NCI-H460 (cell line): ENCODE measurements at regions not wholly inside any gene's neighbourhood (a gene's known extent, or its start where the extent isn't known, plus 50 kb on each side); places are given as distances from the start of the nearest gene placed in this dataset.

Source experiments
- DNase-seq: peaks from one replicate; pipeline ENCODE4 v3.0.0-alpha.2; 2016; ENCODE audit warnings: low read depth; ENCODE audit errors: extremely low read depth

DNA sequence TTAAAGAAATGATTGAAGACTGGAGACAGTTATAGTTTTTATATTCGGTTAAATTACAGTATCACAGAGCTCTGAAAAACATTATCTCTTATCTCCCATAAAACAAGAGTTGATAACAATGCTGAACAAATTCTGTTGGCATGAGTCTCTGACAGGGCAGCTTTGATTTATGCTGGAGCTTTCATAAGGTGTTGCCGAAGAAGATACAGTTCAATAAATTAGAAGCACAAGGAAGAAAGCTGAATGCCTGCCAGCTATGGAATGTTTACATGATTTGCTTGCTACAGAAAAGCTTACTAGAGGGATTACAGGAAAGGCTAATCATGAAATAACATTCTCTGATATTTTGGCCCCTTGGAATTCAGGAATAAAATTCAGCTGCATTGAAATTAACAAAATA is 431.9 kb upstream of the GJE1 start:
- DNase-seq: no peak

DNA sequence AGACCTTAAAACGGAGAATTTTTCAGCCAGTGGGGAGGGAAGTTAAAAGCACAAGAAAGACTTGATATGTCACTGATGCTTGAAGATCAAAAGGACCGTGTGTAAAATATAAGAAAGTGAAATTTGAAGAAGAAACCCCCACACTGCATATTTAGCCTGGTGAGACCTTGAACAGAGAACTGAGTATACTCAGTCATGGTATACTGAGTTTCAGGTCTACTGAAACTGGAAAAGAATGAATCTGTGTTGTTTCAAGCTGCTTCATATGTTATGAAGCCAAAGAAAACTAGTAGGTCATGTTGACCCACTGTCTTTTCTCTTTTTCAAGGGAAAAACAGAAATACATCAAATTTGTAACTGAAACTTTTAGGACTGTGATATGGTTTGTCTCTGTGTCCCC is 443.8 kb upstream of the GJE1 start:
- no peak for DNase-seq

DNA sequence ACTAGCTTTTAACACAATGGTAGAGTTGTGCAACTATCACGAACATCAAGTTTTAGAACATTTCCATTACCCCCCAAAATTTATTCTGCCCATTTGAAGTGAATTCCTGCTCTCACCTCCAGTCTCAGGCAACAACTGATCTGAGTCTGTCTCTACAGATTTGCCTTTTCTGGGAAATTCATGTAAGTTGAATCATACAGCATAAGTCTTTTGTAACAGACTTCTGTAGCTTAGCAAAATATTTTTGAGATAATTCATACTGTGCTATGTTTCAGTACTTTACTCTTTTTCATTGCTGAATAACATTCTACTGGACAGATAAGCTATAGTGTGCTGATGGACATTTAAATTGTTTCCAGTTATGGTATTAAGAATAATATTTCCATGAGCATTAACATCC is 447.3 kb upstream of the GJE1 start:
- DNase-seq: no peak

DNA sequence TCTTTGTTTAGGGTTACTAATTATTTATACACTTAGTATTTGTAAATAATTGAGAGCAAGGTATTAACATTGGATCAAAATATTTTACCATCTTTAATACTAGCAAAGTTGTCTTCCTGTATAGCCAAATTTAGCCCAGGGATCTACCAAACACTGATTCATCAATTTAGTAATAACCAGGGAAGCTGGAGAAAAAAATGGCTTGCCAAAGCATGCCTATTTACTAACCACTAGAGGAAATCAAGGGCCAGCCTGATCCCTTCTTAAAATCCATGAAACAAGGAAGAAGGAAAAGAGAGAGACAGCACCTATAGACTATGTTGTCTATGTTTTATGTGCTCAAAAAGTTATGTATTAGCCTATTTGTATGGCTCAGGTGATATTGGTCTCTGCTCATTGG is 450.3 kb upstream of the GJE1 start:
- no peak for DNase-seq

DNA sequence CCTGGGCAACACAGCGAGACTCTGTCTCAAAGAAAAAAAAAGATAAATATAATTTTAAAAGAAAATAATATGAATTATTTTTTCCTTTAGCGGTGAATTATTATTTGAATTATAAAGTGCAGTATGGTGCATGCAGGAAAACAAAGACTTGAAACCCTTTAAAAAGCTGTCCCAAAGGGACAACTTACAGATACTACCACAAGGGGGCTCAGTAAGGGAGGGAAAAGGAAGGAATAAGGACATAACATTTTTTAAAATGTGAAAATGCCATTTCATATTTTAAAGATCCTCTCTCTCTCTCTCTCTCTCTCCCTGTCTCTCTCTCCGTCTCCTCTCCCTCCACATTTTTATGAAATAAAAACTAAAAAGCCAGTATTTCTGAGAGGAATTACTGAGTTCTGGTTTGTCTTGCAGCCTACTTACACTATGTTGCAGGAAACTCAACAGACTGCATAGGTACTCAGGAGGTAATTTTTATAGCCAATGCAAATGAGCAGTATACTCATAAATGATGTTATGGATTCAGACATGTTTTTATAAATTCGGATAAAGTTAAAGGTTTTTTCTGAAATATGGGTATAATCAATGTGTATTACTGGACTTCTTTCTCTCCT is 455.0 kb upstream of the GJE1 start:
- peak; percentile 41 for DNase-seq

DNA sequence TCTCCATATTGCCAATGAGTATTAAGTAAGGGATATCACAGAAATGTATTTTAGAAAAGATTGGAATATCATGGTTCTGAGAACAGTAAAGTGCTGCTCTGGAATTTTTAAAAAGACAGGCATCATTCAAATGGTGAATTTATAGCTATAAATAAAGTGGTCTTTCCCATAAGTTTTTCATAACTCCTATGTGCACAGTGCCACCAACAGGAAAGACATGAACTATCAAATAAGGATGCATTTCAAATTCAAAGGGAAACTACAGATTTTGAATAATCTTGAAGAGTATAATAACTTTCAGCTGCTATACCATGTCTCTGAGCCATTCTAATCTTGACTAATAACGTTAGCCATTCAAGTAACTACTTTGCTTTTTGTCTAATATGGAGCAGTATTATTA is 456.8 kb upstream of the GJE1 start:
- no peak for DNase-seq

DNA sequence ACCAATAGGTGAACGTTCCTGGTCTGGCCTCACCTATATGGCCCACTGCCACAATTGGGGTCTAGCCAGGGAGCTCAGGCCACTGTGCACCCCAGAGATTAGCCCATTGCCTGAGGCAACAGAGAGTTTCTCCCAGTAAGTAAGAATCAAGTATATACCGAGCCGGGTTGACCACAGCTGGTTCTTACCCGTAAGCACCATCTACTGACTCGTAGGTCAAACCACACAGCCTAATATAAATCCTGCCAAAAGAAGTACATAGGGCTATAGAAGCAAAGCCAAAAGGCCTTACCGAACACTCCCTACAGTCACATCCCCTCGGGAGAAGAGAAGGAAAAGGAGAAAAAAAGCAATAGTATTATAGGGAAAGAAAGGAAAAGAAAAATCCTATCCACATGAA is 463.6 kb upstream of the GJE1 start:
- DNase-seq: no peak

DNA sequence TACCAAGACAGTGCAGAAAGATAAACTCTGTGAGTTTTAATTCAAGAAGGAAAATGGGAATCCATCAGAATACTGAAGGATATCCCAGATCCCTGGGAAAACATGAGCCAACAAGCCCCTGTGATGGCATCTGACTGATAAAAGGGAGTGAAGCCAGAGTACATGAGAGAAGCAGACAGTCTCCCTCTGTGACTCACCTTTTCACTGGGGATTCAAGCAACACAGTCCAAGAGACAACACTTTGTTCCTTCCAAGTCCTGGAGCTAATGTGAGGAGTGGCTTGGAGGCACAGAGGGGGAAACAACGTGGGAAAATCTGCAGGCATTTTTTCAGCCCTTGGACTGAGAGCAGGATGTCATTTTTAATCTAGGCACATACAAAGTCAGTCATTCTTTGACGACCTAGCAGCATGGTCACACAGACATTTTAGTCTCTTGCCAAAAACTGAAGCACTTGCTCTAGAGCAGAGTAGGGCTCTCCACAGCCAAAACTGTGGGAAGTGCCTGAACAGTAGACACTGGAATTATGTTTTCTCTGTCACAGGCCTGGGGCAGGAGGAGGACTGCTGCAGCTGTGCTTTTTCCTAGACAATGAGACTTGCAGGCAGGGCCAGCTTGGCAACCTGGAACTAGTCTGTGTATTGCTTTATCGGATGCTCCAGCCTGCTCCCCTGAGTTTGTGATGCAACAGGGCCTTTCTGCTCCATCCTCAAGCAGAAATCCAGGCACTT is 465.0 kb upstream of the GJE1 start:
- no peak for DNase-seq

DNA sequence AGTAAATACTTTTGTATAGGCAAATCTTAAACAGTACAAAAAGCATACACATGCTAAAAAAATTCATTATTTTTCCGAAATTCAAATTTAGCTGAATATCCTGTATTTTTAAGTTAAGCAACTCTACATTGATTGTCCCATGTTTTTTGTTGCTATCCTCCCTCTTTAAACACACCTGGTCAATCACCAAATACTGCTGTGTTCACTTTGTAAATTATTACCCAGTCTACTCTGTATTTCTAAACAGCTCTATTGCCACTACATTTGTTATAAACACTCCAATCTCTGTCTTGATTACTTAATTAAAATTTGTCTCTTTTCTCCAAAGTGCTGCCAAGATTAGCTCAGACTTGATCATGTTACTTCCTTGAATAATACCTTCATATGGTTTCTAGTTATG is 466.5 kb upstream of the GJE1 start:
- no peak for DNase-seq

DNA sequence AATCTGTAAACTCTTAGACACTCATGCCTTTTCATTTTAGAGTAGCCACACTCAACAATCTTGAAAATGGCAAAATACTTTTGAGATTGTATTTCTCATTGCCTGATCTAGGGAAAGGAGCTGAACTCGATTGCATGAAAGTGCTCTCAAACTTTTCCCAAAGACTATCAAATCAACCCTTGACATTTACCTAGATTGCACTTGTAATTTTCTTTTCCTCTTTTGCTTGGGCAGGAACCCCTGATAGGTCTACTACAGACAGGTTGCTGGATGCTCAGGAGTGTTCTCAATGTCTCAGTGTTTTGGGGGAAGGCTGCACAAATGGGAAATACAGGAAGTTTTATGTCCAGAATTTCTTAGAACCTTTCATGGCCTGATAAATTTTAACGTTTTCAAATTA is 468.0 kb upstream of the GJE1 start:
- DNase-seq: no peak

DNA sequence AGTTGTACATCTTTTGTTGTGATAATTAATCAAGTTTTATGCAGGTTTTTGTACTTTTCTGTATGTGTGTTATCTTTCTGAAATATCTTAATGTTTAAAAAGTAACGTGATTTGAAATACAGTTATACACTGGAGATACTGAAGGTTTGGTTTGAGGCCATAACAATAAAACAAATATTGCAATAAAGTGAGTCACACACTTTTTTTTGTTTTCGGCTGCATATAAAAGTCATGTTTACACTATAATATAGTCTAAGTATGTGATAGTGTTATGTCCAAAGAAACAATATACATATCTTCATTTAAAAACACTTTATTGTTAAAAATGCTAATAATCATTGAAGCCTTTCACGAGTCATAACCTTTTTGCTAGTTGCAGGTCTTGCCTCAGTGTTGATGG is 473.1 kb upstream of the GJE1 start:
- no peak for DNase-seq

DNA sequence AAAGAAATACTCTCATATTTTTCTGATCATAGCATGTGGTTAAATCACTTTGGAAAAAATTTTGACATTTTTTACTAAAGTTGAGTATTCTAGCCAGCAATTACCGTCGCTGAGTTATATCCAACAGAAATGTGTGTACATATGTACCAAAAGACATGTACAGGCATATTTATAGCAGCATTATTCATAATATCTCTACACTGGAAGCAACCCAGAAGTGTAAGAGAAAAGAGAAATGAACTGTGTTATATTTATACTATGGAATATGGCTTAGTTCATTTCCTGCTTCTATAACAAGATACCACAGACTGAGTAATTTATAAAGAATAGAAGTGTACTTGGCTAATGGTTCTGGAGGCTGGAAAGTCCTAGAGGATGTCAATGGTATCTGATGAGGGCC is 474.0 kb upstream of the GJE1 start:
- no peak for DNase-seq

DNA sequence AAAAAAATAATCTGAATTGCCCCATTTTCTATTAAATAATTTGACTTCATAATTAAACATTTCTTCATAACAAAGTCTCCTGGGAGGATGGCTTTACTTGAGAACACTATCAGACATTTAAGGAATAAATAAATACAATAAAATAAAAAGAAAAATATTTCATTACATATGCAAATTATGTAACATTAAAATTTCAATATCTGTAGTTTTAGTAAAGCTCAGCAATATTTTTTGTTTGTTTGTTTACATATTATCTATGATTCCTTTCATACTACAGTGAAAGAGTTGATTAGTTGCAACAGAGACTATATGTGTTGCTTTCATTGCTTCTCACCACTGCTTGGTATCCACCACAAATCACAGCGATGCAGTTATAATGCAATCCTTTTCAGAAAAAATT is 474.9 kb upstream of the GJE1 start:
- no peak for DNase-seq

DNA sequence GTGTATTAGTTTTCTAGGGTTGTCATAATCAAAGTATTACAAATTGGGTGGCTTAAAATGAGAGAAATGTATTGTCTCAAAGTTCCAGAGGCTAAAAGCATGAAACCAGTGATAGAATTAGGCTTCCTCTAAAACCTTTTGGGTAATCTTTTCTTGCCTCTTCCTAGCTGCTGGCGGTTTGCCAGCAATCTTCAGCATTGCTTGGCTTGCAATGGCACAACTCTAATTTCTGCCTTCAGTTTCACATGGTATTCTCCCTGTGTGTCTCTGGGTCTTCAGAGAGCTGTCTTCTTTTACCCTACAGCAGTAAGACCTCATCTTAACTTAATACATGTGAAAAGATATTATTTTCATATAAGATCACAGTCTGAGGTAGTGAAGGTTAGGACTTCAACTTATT is 479.1 kb upstream of the GJE1 start:
- DNase-seq: no peak

DNA sequence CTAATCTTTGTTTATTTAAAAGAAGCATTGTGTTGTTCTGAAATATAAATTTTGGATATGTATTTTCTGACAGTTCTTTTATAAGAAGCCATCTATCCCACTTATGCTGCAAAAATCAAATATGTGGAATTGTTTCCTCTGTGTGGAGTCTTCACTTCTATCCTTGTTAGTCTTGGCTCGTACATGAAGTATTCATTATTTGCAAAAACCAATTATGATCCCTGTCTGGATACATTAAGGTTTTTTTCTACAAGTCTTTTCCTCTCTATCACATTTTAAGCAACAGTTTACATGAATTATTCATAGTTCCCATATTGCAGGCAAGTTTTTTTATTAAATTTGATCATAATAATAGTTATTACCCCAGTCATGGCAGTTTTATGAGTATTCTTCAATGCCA is 490.8 kb upstream of the GJE1 start:
- no peak for DNase-seq

DNA sequence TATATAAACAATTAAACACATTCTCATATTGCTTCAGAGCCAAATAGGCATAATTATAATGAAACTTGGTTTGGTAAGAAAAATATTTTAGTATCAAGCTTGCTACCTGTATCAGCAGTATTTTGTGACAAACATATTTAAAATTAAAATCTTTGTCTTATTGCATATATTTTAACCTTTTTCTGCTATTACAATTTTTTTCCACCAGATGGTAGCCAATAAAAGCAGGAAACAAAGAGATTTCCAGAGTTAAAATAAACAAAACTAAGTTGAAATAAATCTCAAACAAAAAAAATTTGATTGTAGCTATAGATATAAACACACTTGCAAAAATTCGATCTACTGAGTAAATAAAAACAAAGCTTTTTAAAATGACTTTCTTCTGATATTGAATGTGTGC is 491.3 kb upstream of the GJE1 start:
- no peak for DNase-seq

DNA sequence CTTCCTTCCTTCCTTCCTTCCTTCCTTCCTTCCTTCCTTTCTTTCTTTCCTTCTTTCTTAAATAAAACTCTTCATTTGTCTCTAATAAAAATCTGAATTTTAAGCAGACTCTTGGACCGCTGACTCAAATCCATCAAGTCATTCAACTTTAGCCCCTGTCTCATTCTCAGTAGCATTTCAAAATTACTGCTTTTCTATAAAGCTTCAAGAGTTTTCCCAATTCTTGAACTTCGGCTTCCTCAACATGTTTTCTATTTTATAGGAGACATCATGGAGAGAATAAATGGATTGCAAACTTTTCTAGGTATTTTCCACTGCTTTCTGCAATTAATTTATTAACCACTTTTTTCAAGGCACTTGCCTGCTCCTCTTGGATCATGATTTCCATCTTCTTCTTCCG is 497.1 kb upstream of the GJE1 start:
- no peak for DNase-seq

DNA sequence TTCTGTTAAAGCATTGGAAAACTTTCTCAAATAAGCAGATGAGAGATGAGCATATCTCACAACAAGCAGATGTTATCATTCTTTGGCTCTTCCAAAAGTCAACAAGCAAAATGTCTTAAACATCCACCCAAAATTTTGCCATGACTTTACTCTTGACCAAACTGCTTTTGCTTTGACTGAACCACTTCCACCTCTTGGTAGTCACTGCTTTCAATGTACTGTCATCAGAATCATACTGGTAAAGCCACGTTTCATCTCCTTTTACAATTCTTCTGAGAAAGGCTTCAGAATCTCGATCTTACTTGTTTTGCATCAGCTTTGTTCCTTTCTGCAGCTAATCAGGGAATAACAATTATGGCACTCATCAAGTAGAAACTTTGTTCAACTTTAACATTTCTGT is 498.5 kb upstream of the GJE1 start:
- DNase-seq: no peak

DNA sequence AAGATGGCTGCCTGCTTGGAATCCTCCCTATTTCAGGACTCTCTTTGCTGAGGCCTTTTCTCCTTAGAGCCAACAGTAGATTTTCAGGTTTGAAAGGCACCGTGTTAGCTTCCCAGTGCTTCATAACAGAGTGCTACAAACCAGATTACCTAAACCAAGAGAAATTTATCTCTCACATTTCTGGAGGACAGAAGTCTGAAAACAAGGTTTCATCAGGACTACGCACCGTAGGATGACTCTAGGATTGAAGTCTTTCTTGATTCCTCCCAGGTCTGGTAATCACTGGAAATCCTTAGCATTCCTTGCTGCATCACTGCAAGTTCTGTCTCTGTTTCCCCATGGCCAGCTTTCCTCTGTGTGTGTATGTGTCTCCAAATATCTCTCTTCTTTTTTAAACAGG is 508.4 kb upstream of the GJE1 start:
- no peak for DNase-seq

DNA sequence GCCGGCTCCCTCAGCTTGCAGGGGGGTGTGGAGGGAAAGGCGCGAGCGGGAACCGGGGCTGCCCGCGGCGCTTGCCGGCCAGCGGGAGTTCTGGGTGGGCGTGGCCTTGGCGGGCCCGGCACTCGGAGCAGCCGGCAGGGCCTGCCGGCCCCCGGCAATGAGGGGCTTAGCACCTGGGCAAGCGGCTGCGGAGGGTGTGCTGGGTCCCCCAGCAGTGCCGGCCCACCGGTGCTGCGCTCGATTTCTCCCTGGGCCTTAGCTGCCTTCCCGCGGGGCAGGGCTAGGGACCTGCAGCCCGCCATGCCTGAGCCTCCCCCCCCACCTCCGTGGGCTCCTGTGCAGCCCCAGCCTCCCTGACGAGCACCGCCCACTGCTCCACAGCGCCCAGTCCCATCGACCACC is 514.5 kb upstream of the GJE1 start:
- DNase-seq: no peak

DNA sequence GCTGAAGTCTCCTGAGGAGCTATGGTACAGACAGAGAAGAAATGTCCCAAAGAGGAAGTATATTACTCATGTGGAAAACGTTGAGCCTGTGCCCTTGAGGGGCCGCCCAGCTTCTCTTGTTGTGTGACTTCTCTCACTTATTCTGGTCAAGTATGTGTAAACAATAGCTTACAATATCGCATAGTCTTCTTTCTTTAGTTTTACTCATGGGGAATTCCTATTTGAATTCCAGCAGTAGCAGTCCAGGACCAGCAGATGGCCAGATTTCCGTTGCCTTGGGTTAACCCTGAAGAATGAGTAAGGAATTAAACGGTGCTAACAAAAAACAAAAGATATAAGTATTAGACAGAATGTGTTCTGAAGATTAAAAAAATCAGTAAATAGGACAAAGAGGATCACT is 522.0 kb upstream of the GJE1 start:
- no peak for DNase-seq

DNA sequence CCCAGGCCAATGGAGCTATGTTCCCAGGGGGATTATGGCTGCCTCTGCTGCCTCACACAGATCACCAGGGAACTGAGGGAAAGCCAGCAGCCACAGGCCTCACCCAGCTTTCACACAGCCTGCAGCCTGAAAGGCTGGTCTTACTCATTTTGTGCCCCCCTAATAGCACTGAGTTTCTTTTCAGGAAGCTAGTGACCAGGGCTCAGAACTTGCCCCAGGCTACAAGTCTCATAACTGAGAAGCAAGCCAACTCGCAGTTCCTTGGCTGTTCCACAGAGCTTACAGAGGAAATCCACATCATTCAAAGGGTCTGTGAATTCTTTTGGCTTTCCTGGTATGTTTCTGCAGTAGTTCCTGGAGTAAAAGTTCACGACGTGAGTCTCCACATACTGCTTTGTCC is 524.8 kb upstream of the GJE1 start:
- no peak for DNase-seq

DNA sequence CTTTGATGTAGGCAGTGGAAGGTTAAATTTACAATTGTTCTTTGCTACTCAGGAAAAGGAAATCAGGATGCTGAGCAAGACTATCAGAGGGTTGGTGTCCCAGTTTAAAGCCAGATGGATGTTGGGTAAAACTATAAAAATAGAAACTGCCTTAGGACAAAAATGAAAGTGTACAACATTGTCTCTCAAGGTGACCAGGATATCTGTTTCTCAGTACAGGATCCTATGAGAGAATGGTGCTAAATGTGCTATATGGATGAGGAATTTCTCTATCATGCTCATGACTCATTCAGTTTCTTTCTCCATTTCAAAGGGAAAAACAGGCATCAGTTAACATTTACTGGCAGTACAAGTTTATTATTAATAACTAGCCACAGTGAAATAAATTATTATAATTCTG is 534.2 kb upstream of the GJE1 start:
- DNase-seq: peak; percentile 47
